AG09309 (cell line): ENCODE measurements at regions not wholly inside any gene's neighbourhood (a gene's known extent, or its start where the extent isn't known, plus 50 kb on each side); places are given as distances from the start of the nearest gene placed in this dataset.

Experiments
- DNase-seq: peaks from one replicate; pipeline ENCODE4 v3.0.0-alpha.2; 2010; ENCODE audit warnings: low read depth
- H3K4me3 ChIP-seq: 2 replicates; pipeline ENCODE4 v1.5.1; 2011; ENCODE audit warnings: mild to moderate bottlenecking, low read depth, low read length, moderate library complexity; ENCODE audit not compliant: control insufficient read depth
- CTCF ChIP-seq: IDR thresholded peaks from 2 replicates; pipeline ENCODE4 v1.5.1; 2011; ENCODE audit warnings: mild to moderate bottlenecking, low read depth, low read length, inconsistent platforms; ENCODE audit not compliant: insufficient read depth, control insufficient read depth; ENCODE audit errors: missing control alignments

DNA sequence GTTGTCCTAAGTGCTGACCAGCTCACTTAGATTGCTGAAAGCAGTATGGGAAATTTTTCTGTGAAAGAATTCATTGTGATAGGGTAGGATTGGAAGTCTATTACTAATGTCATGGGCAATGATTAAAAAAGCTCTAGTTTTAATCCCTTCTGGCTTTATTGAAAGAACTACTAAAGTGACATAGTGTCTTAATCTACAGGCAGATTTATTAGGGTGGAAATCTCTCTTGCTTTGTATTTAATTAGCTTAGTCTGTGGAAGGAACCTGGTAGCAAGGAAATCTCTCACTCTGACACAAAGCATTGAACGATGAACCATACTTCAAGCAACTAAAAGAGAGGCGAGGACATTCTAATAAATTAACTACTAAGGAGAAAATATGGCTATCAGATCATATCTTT, 1029.2 kb upstream of the PCDH20 start:
- no peak for TF ChIP-seq CTCF
- DNase-seq, result no peak
- H3K4me3 ChIP-seq, result no peak overlapping the region

DNA sequence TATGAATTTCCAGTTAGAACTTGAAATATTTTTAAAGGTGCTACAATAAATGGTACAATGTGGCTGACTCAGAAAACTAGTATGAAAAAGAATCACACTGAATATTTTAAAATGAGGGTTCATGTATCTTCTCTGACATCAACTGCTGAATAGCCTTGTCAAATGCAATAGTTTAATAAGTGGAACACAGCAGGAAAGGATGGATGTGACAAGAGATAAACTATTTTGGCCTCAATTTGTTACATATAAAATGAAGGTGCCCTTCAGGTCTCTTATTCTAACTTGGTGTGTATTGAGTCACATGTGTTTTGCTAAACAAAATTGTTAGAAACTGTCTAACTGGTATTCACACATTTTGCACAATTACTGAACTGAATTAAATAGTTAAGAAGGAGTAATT, 1018.4 kb upstream of the PCDH20 start:
- DNase-seq, result no peak
- TF ChIP-seq CTCF, result no peak
- no peak overlapping the region for H3K4me3 ChIP-seq

DNA sequence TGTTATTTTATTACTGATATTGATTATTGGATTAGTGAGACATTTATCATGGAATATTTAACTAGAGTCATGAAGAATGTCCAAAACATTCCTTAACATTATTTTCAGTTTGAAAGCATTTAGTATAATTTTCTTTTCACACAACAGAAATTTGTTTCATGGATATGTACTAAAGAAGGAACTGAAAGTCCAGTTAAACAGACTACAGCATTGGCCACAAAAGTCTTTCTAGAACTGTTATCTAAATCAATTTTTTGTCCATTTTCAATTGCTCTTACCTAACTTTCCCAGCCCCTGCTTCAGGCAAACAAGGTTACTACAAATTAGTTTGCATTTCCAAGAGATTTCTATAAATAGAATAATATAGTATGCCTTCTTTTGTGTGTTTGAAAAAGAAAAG, 1018.0 kb upstream of the PCDH20 start:
- DNase-seq, result no peak
- H3K4me3 ChIP-seq, result no peak overlapping the region
- TF ChIP-seq CTCF, result no peak

DNA sequence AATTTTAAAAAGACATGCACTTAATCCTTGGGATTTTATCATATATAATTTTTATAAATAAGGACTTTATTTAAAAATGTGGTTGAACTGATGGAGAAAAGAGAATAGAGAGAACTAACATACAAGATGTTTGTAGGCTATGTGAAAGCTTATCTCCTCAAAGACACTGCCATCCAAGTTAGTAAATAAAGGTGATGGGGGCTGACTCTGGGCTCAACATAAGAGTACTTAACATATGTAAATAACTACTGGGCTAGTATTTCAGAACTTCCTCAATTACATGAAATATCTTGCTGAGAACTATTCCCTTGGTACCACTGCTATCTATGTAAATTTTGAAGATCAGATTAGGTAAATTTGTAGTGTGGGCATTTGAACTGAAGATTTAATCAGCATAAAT, 1017.3 kb upstream of the PCDH20 start:
- no peak for DNase-seq
- no peak overlapping the region for H3K4me3 ChIP-seq
- no peak for TF ChIP-seq CTCF

DNA sequence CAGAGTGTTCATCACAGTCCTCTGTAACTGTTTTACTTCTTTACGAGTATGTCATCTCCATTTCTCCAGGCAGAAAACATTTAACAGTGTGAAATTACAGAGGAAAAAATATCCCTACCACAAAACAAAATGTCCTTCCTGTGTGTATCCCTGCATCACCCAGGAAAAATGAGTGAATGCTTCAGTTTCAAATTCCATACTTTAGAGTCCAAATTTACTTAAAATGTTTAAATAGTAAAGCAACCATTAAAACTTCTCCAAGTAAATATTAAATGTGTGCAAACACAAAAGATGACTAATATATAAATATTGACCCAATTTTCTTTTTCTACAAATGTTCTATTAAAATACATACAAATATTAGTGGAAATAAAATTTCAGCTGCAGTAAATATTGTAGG, 1016.6 kb upstream of the PCDH20 start:
- TF ChIP-seq CTCF, result no peak
- no peak for DNase-seq
- no peak overlapping the region for H3K4me3 ChIP-seq

GRCh38 chr13:62431852-62432251, 1016.2 kb upstream of the PCDH20 start:
- no peak for DNase-seq
- no peak overlapping the region for H3K4me3 ChIP-seq
- no peak for TF ChIP-seq CTCF

GRCh38 chr13:62418872-62419271, 1003.2 kb upstream of the PCDH20 start:
- DNase-seq, result no peak
- no peak overlapping the region for H3K4me3 ChIP-seq
- no peak for TF ChIP-seq CTCF
